ENCODE measurements at regions not wholly inside any gene's neighbourhood (a gene's known extent, or its start where the extent isn't known, plus 50 kb on each side); places are given as distances from the start of the nearest gene placed in this dataset.

DNA sequence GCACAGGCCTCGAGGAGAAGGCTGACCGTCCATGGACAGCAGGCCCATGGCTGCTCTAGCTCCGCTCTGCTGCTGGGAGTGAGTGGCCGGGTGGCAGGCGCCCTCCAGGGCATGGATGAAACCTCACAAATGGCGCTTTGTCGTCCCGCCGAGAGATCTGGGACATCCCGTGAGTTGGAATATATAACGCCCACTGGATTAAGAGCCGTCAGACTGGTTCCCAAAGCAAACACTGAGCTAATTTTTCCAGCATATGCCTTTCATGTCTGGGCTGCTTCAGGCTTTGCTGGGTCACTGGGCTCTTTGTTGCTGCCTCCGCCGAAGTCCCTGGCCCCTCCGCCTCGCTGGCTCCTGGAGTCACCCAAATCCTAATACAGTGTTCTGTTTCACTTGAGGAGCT, 266.3 kb downstream of the FOXL1 start:
- no peak overlapping the region for H3K4me3 ChIP-seq (ENCODE audit: low read depth, low read length)
- TF ChIP-seq, protein P1, sequence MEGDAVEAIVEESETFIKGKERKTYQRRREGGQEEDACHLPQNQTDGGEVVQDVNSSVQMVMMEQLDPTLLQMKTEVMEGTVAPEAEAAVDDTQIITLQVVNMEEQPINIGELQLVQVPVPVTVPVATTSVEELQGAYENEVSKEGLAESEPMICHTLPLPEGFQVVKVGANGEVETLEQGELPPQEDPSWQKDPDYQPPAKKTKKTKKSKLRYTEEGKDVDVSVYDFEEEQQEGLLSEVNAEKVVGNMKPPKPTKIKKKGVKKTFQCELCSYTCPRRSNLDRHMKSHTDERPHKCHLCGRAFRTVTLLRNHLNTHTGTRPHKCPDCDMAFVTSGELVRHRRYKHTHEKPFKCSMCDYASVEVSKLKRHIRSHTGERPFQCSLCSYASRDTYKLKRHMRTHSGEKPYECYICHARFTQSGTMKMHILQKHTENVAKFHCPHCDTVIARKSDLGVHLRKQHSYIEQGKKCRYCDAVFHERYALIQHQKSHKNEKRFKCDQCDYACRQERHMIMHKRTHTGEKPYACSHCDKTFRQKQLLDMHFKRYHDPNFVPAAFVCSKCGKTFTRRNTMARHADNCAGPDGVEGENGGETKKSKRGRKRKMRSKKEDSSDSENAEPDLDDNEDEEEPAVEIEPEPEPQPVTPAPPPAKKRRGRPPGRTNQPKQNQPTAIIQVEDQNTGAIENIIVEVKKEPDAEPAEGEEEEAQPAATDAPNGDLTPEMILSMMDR (IDR thresholded peaks at IDR 0.05; ENCODE audit: low read depth, low read length) = no peak

- no peak overlapping the region for H3K4me3 ChIP-seq (ENCODE audit: low read depth, low read length)
- TF ChIP-seq, protein P1 (IDR thresholded peaks at IDR 0.05; ENCODE audit: low read depth, low read length) = no peak
Observed at GRCh38 chr16:86846136-86846535, 267.8 kb downstream of the FOXL1 start.

- TF ChIP-seq, protein P1 (IDR thresholded peaks at IDR 0.05; ENCODE audit: low read depth, low read length) = no peak
- H3K4me3 ChIP-seq (ENCODE audit: low read depth, low read length) = no peak overlapping the region
Observed at GRCh38 chr16:86848821-86849220, 270.5 kb downstream of the FOXL1 start.

DNA sequence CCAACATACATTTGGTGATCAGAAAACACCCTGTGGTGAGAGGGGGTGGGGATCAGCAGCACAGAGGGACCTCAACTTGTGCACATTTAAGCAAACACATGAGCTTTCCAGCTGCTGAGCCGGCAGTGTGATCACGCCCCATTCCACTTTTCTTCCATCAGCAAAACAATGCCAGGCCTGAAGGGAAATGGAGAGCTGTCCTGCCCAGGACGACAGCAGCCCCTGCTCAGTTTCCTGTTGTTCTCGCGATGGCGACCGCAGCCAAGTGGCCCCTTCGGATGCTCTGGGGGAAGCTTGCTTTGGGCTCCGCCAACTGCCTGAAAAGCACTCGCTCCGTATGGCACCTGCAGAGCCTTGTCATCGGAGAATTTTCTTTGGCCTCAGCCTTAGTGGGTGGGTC, 272.3 kb downstream of the FOXL1 start:
- TF ChIP-seq, protein P1 (IDR thresholded peaks at IDR 0.05; ENCODE audit: low read depth, low read length) = no peak
- no peak overlapping the region for H3K4me3 ChIP-seq (ENCODE audit: low read depth, low read length)

DNA sequence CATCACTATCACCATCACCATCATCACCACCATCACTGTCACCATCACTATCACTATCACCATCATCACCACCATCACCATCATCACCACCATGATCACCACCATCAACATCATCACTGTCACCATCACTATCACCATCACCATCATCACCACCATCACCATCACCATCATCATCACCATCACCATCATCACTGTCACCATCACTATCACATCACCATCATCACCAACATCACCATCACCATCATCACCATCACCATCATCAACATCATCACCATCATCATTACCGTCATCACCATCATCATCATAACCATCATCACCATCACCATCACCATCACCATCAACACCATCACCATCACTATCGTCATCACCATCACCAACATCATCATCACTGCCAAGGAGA, 273.8 kb downstream of the FOXL1 start:
- no peak overlapping the region for H3K4me3 ChIP-seq (ENCODE audit: low read depth, low read length)
- TF ChIP-seq, protein P1 (IDR thresholded peaks at IDR 0.05; ENCODE audit: low read depth, low read length) = no peak

DNA sequence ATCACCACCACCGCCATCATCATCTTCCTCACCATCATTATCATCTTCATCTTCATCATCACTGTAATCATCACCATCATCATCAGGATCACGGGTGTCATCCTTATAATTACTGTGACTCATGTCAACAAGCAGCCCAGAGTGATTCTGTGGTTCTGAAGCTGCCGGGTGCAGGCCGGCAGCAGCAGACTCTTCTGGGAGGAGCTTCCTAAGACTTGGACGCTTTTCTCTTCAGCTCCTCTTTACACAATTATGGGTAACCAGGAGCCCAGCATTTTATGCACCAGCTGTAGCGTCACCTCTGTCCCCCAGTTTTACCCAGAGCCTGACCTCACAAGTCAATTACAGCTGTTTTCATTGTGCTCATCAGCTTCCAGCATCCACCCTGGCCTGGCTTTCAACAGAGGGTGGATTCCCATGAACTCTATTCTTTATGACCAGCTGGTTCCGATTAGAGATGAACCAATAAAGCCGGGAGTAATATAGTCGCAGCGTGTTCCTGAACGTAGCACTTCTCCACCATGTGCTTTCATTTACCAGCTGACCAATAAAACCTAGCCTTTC, 275.8 kb downstream of the FOXL1 start:
- no peak overlapping the region for H3K4me3 ChIP-seq (ENCODE audit: low read depth, low read length)
- TF ChIP-seq, protein P1 (IDR thresholded peaks at IDR 0.05; ENCODE audit: low read depth, low read length) = no peak

DNA sequence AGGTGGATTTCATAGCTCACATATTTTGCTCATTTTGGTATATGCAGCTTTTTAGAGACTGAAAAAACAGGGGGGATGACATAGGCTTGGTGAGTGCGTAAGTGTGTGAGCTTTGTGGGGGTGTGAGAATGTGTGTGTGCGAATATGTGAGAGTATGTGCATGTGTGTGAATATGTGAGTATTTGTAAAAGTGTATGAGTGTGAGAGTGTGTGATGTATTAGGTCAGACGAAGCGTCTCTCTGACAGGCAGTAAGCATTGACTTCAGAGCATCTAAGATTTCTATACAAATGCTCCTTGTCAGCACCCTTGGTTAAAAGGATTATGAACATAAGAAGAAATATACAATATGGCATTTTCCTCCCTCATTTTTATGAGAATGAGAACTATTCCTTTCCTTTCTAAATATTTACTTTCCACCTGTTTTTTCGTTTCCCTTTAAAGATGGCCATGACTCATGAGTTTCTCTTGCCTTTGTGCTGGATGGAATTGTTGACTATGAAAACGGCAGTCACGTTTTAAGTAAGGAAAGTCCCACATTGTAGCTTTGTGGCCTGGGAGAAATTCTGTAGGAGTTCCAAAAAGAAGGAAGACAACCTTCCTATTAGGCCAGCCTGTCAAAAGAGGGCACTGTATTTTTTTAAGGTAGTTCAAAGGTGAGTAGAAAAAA, 276.4 kb downstream of the FOXL1 start:
- no peak overlapping the region for H3K4me3 ChIP-seq (ENCODE audit: low read depth, low read length)
- TF ChIP-seq, protein P1 (IDR thresholded peaks at IDR 0.05; ENCODE audit: low read depth, low read length) = no peak
